Hematopoietic multipotent progenitor cell treated with erythropoietin and hydrocortisone succinate and interleukin-3 and kit ligand, for 17 days (in vitro differentiated cells): ENCODE measurements at regions not wholly inside any gene's neighbourhood (a gene's known extent, or its start where the extent isn't known, plus 50 kb on each side); places are given as distances from the start of the nearest gene placed in this dataset.

Experiments
- DNase-seq: peaks from one replicate; pipeline ENCODE4 v3.0.0-alpha.2; 2015; ENCODE audit warnings: low spot score

GRCh38 chr5:28780083-28780692, 1741.8 kb upstream of the CDH9 start:
- no peak for DNase-seq

- no peak for DNase-seq
Measured at GRCh38 chr5:28779161-28779754, 1740.9 kb upstream of the CDH9 start.

GRCh38 chr5:28770307-28770706, 1731.9 kb upstream of the CDH9 start:
- DNase-seq: no peak

GRCh38 chr5:28766565-28767158, 1728.3 kb upstream of the CDH9 start:
- DNase-seq: no peak

GRCh38 chr5:28751396-28751795, 1713.0 kb upstream of the CDH9 start:
- DNase-seq: no peak

- DNase-seq: no peak
Measured at GRCh38 chr5:28750251-28750650, 1711.9 kb upstream of the CDH9 start.

GRCh38 chr5:28748446-28748845, 1710.1 kb upstream of the CDH9 start:
- no peak for DNase-seq

GRCh38 chr5:28743716-28744110, 1705.3 kb upstream of the CDH9 start:
- no peak for DNase-seq

GRCh38 chr5:28743025-28743715, 1704.8 kb upstream of the CDH9 start:
- no peak for DNase-seq

- DNase-seq: no peak
Measured at GRCh38 chr5:28737682-28738081, 1699.3 kb upstream of the CDH9 start.

- no peak for DNase-seq
Measured at GRCh38 chr5:28737222-28737621, 1698.8 kb upstream of the CDH9 start.

- no peak for DNase-seq
Measured at GRCh38 chr5:28734396-28734795, 1696.0 kb upstream of the CDH9 start.

GRCh38 chr5:28729067-28729466, 1690.7 kb upstream of the CDH9 start:
- DNase-seq: no peak

- no peak for DNase-seq
Measured at GRCh38 chr5:28726815-28727214, 1688.4 kb upstream of the CDH9 start.

GRCh38 chr5:28725001-28725400, 1686.6 kb upstream of the CDH9 start:
- no peak for DNase-seq

GRCh38 chr5:28714907-28715698, 1676.7 kb upstream of the CDH9 start:
- no peak for DNase-seq

GRCh38 chr5:28710360-28710759, 1672.0 kb upstream of the CDH9 start:
- no peak for DNase-seq

GRCh38 chr5:28708472-28708871, 1670.1 kb upstream of the CDH9 start:
- DNase-seq: no peak

GRCh38 chr5:28707706-28708105, 1669.3 kb upstream of the CDH9 start:
- DNase-seq: no peak

GRCh38 chr5:28703651-28704260, 1665.4 kb upstream of the CDH9 start:
- no peak for DNase-seq

GRCh38 chr5:28691526-28691925, 1653.1 kb upstream of the CDH9 start:
- no peak for DNase-seq

GRCh38 chr5:28685794-28686193, 1647.4 kb upstream of the CDH9 start:
- DNase-seq: no peak
